Common myeloid progenitor, CD34-positive (primary cell): ENCODE measurements at regions not wholly inside any gene's neighbourhood (a gene's known extent, or its start where the extent isn't known, plus 50 kb on each side); places are given as distances from the start of the nearest gene placed in this dataset.
"Not testable (repeated sequence)": the region's sequence is repeated elsewhere in the genome, so short reads cannot be mapped to it uniquely, and the experiment has no call there.

Experiments
- CTCF ChIA-PET: fragments of 350-600 bp; sonication (Branson Sonifier 250); formaldehyde crosslinking; loops from one replicate; lab custom pipeline; 2021; ENCODE audit warnings: antibody characterized with exemption; lab: Charles Lee
- POLR2A ChIA-PET: fragments of 350-600 bp; sonication (Branson Sonifier 250); formaldehyde crosslinking; loops from one replicate; lab custom pipeline; 2021; ENCODE audit warnings: antibody characterized with exemption; lab: Charles Lee
- DNase-seq, 3 donors: peaks; one replicate each; pipeline versions ENCODE4 v3.0.0 to v3.0.0-alpha.2; 2013
- H3K27ac ChIP-seq, 2 experiments: 1 replicate in 1 of 2; 2 replicates in 1 of 2; pipeline ENCODE4 v1.7.0; 2013; ENCODE audit warnings: inconsistent platforms in 2 of 2, low read length in 2 of 2, mild to moderate bottlenecking in 2 of 2, low read depth in 1 of 2, moderate library complexity in 1 of 2; ENCODE audit not compliant: severe bottlenecking in 2 of 2, insufficient read depth in 1 of 2, poor library complexity in 1 of 2
- H3K27me3 ChIP-seq, 5 experiments: replicated peaks in 2 of 5; 1 replicate in 3 of 5; 2 replicates in 2 of 5; pipeline versions ENCODE4 v1.6.1 to v1.7.0; 2013; ENCODE audit warnings: low read length in 4 of 5, mild to moderate bottlenecking in 2 of 5, moderate library complexity in 2 of 5, inconsistent platforms in 1 of 5; ENCODE audit not compliant: insufficient read depth in 5 of 5, control insufficient read depth in 4 of 5
- H3K36me3 ChIP-seq, 4 experiments: 1 replicate in 2 of 4; 2 replicates in 2 of 4; pipeline versions ENCODE4 v1.6.1 to v1.7.0; 2013; ENCODE audit warnings: low read length in 3 of 4, control low read depth in 1 of 4, mild to moderate bottlenecking in 1 of 4; ENCODE audit not compliant: control insufficient read depth in 4 of 4, insufficient read depth in 4 of 4
- H3K4me1 ChIP-seq, 4 experiments: 1 replicate in 3 of 4; 2 replicates in 1 of 4; pipeline versions ENCODE4 v1.6.1 to v1.7.1; 2013; ENCODE audit warnings: low read length in 3 of 4, mild to moderate bottlenecking in 3 of 4, control low read depth in 1 of 4, inconsistent platforms in 1 of 4, moderate library complexity in 1 of 4; ENCODE audit not compliant: control insufficient read depth in 4 of 4, insufficient read depth in 4 of 4; ENCODE audit errors: control extremely low read depth in 1 of 4
- H3K4me3 ChIP-seq, 7 experiments: 1 replicate in 4 of 7; 2 replicates in 3 of 7; pipeline versions ENCODE4 v1.5.1 to v1.7.0; 2013; ENCODE audit warnings: mild to moderate bottlenecking in 7 of 7, low read length in 6 of 7, moderate library complexity in 6 of 7, inconsistent platforms in 2 of 7, low read depth in 2 of 7, control low read depth in 1 of 7; ENCODE audit not compliant: insufficient read depth in 4 of 7, control insufficient read depth in 1 of 7; ENCODE audit errors: extremely low read depth in 1 of 7
- H3K9me3 ChIP-seq, 5 experiments: 1 replicate in 4 of 5; 2 replicates in 1 of 5; pipeline versions ENCODE4 v1.6.1 to v1.7.1; 2013; ENCODE audit warnings: low read length in 4 of 5, mild to moderate bottlenecking in 2 of 5, inconsistent platforms in 1 of 5, low read depth in 1 of 5, moderate library complexity in 1 of 5; ENCODE audit not compliant: control insufficient read depth in 4 of 5, insufficient read depth in 2 of 5; ENCODE audit errors: control extremely low read depth in 1 of 5
- WGBS: methylation state at CpG from one replicate; pipeline ENCODE4 v1.1.5; 2013; ENCODE audit not compliant: insufficient coverage; 5-methylcytosine and 5-hydroxymethylcytosine counted together

DNA sequence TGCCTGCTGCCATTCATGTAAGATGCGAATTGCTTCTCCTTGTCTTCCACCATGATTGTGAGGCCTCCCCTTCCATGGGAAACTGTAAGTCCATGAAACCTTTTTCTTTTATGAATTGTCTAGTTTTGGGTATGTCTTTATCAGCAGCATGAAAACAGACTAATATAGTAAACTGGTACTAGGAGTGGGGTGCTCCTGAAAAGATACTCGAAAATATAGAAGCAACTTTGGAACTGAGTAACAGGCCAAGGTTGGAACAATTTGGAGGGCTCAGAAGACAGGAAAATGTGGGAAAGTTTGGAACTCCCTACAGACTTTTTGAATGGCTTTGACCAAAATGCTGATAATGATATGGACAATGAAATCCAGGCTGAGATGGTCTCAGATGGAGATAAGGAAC lies 53.8 kb upstream of the SPATA16 start:
- H3K4me3 ChIP-seq, H3K27me3 ChIP-seq, H3K36me3 ChIP-seq, CTCF ChIA-PET, H3K9me3 ChIP-seq, DNase-seq, H3K27ac ChIP-seq, POLR2A ChIA-PET, H3K4me1 ChIP-seq: not testable (repeated sequence)
- 100% methylated on average over 1 of the region's 2 CpGs for WGBS

- no peak for DNase-seq
- Histone ChIP-seq H3K36me3 (no peaks in the 10 kb centered on the region), H3K27ac (no peak overlapping the region), H3K4me1 (no peaks in the 10 kb centered on the region), H3K4me3 (no peak overlapping the region), H3K9me3 (peaks cover 0 to 2% (median 0%) of the 10 kb centered on the region in 5 experiments), H3K27me3 (no peaks in the 10 kb centered on the region)
- no CpG with 5 or more reads among the region's 1 CpG for WGBS
- ChIA-PET POLR2A (no interaction called here), CTCF (no interaction called here)
These were observed 50.6 kb upstream of the SPATA16 start for GRCh38 chr3:173191611-173192010.
